Loucy (cell line): ENCODE measurements at regions not wholly inside any gene's neighbourhood (a gene's known extent, or its start where the extent isn't known, plus 50 kb on each side); places are given as distances from the start of the nearest gene placed in this dataset.

ENCODE experiments used
- CTCF ChIP-seq: fragments of 200-600 bp; sonication (generic); conservative IDR thresholded peaks from 2 replicates; pipeline ENCODE4 v1.5.1; 2014; ENCODE audit warnings: mild to moderate bottlenecking, antibody characterized with exemption, low read length
- EZH2phosphoT487 ChIP-seq: fragments of 200-600 bp; IDR thresholded peaks from 2 replicates; pipeline ENCODE4 v1.6.1; 2018; ENCODE audit warnings: antibody characterized with exemption, mild to moderate bottlenecking, moderate library complexity, borderline replicate concordance

- TF ChIP-seq EZH2phosphoT487 (no peak), CTCF (no peak)
Measured at GRCh38 chr6:110034667-110035036, 56.5 kb downstream of the GPR6 start.
